SK-N-SH (cell line): ENCODE measurements at regions not wholly inside any gene's neighbourhood (a gene's known extent, or its start where the extent isn't known, plus 50 kb on each side); places are given as distances from the start of the nearest gene placed in this dataset.

ENCODE experiments used
- CTCF ChIA-PET: fragments of 300-600, 350-600 bp; formaldehyde crosslinking; extraction: SDS; loops from one replicate; lab custom pipeline; 2021; lab: Yijun Ruan, JAX
- POLR2A ChIA-PET: fragments of 350-600 bp; sonication (Branson Sonifier 250); formaldehyde crosslinking; extraction: SDS; loops from one replicate; lab custom pipeline; 2020; ENCODE audit warnings: antibody characterized with exemption, inconsistent platforms; lab: Yijun Ruan, JAX
- DNase-seq: peaks from one replicate; pipeline ENCODE4 v3.0.0; 2012
- H2AFZ ChIP-seq: fragments of 200-600 bp; sonication (generic); 2 replicates; pipeline ENCODE4 v1.8.1; 2016; ENCODE audit warnings: antibody characterized with exemption, mild to moderate bottlenecking, low read depth
- H3F3A ChIP-seq: fragments of 200-600 bp; sonication (generic); replicated peaks from 2 replicates; pipeline ENCODE3; 2016; ENCODE audit warnings: antibody characterized with exemption, mild to moderate bottlenecking; ENCODE audit not compliant: insufficient read depth
- H3K27ac ChIP-seq, 2 experiments: fragments of 200-500 bp in 1 of 2; fragments of 200-600 bp in 1 of 2; sonication (Bioruptor generic) in 1 of 2; sonication (generic), shearing (Covaris generic) in 1 of 2; 2 replicates each; pipeline versions ENCODE4 v1.5.1 to v1.6.1; 2014 to 2016; ENCODE audit warnings: low read depth in 2 of 2, inconsistent platforms in 1 of 2, low read length in 1 of 2, mild to moderate bottlenecking in 1 of 2, mixed read lengths in 1 of 2
- H3K27me3 ChIP-seq: fragments of 200-600 bp; sonication (generic), shearing (Covaris generic); 2 replicates; pipeline ENCODE4 v1.6.1; 2016; ENCODE audit warnings: mixed run types; ENCODE audit not compliant: insufficient read depth
- H3K36me3 ChIP-seq, 2 experiments: fragments of 200-500 bp in 1 of 2; fragments of 200-600 bp in 1 of 2; sonication (Bioruptor generic) in 1 of 2; sonication (generic) in 1 of 2; replicated peaks in 1 of 2; 2 replicates each; pipeline versions ENCODE3 to v1.5.1; 2014 to 2016; ENCODE audit warnings: low read length in 1 of 2, mild to moderate bottlenecking in 1 of 2; ENCODE audit not compliant: insufficient read depth in 2 of 2, control insufficient read depth in 1 of 2
- H3K4me1 ChIP-seq, 2 experiments: fragments of 200-500 bp in 1 of 2; fragments of 200-600 bp in 1 of 2; sonication (Bioruptor generic) in 1 of 2; sonication (generic), shearing (Covaris generic) in 1 of 2; 2 replicates each; pipeline versions ENCODE4 v1.5.1 to v1.6.1; 2014 to 2016; ENCODE audit warnings: low read depth in 1 of 2, low read length in 1 of 2, mixed run types in 1 of 2; ENCODE audit not compliant: insufficient read depth in 2 of 2, control insufficient read depth in 1 of 2
- H3K4me2 ChIP-seq: fragments of 200-600 bp; sonication (generic), shearing (Covaris generic); 2 replicates; pipeline ENCODE4 v1.6.1; 2017; ENCODE audit warnings: mixed run types
- H3K4me3 ChIP-seq, 2 experiments: fragments of 200-500 bp in 1 of 2; fragments of 200-600 bp in 1 of 2; sonication (Bioruptor generic) in 1 of 2; sonication (generic), shearing (Covaris generic) in 1 of 2; 2 replicates each; pipeline versions ENCODE4 v1.5.1 to v1.8.1; 2014 to 2016; ENCODE audit warnings: low read depth in 2 of 2, inconsistent platforms in 1 of 2, low read length in 1 of 2, mild to moderate bottlenecking in 1 of 2, mixed read lengths in 1 of 2, moderate library complexity in 1 of 2
- H3K79me2 ChIP-seq: fragments of 200-600 bp; sonication (generic); 2 replicates; pipeline ENCODE4 v1.8.1; 2017; ENCODE audit warnings: mild to moderate bottlenecking; ENCODE audit not compliant: insufficient read depth
- H3K9ac ChIP-seq: fragments of 200-600 bp; sonication (generic); 2 replicates; pipeline ENCODE4 v1.6.1; 2017; ENCODE audit warnings: mixed run types
- H3K9me2 ChIP-seq: fragments of 200-600 bp; sonication (generic); 2 replicates; pipeline ENCODE4 v1.6.1; 2017; ENCODE audit warnings: mixed run types
- H3K9me3 ChIP-seq: fragments of 200-600 bp; sonication (generic); 2 replicates; pipeline ENCODE4 v1.6.1; 2017; ENCODE audit warnings: mixed run types, mild to moderate bottlenecking, moderate library complexity
- H4K20me1 ChIP-seq: fragments of 200-600 bp; sonication (generic); 2 replicates; pipeline ENCODE4 v1.6.1; 2017; ENCODE audit warnings: mild to moderate bottlenecking, mixed run types; ENCODE audit not compliant: insufficient read depth
- CHD2 ChIP-seq: fragments of 150-350 bp; IDR thresholded peaks from 2 replicates; pipeline ENCODE4 v1.6.1; 2018; ENCODE audit warnings: low read length; ENCODE audit not compliant: partially characterized antibody
- ELF1 ChIP-seq: IDR thresholded peaks from 2 replicates; pipeline ENCODE4 v1.4.0; 2012
- FOSL2 ChIP-seq: IDR thresholded peaks from 2 replicates; pipeline ENCODE4 v1.4.0; 2012; ENCODE audit warnings: low read depth, mild to moderate bottlenecking, moderate library complexity, borderline replicate concordance
- FOXM1 ChIP-seq: IDR thresholded peaks from 2 replicates; pipeline ENCODE4 v1.4.0; 2012; ENCODE audit warnings: low read depth, mild to moderate bottlenecking
- GABPA ChIP-seq: IDR thresholded peaks from 2 replicates; pipeline ENCODE4 v1.4.0; 2012; ENCODE audit warnings: low read depth, mild to moderate bottlenecking
- GATA2 ChIP-seq: sonication (generic); formaldehyde crosslinking; IDR thresholded peaks from 2 replicates; pipeline ENCODE4 v1.5.0; 2020; ENCODE audit warnings: mild to moderate bottlenecking, missing genetic modification reagents
- JUND ChIP-seq: IDR thresholded peaks from 2 replicates; pipeline ENCODE4 v1.4.0; 2012
- MEF2A ChIP-seq: IDR thresholded peaks from 2 replicates; pipeline ENCODE4 v1.4.0; 2012; ENCODE audit warnings: low read depth, borderline replicate concordance
- MXI1 ChIP-seq: IDR thresholded peaks from 2 replicates; pipeline ENCODE4 v1.6.1; 2012; ENCODE audit warnings: mild to moderate bottlenecking, low read depth, low read length, improper control_type of control experiment
- NFIC ChIP-seq: IDR thresholded peaks from 2 replicates; pipeline ENCODE4 v1.4.0; 2012; ENCODE audit warnings: borderline replicate concordance
- SMC3 ChIP-seq: IDR thresholded peaks from 2 replicates; pipeline ENCODE4 v1.6.1; 2012; ENCODE audit warnings: low read depth, low read length, improper control_type of control experiment
- TAF1 ChIP-seq: IDR thresholded peaks from 2 replicates; pipeline ENCODE4 v1.6.1; 2012; ENCODE audit warnings: low read depth, mild to moderate bottlenecking, low read length, moderate library complexity, borderline replicate concordance
- YY1 ChIP-seq: IDR thresholded peaks from 2 replicates; pipeline ENCODE4 v1.4.0; 2012; ENCODE audit warnings: low read depth, mild to moderate bottlenecking
- WGBS: methylation state at CpG from one replicate; pipeline ENCODE4 v1.1.6; 2017; ENCODE audit warnings: low lambda C conversion rate; 5-methylcytosine and 5-hydroxymethylcytosine counted together
- TF ChIP-seq, protein P1 (sequence below): IDR thresholded peaks from 2 replicates; pipeline ENCODE4; 2012
- TF ChIP-seq, protein P2 (sequence below): IDR thresholded peaks from 2 replicates; pipeline ENCODE4 v1.6.1; 2012; ENCODE audit warnings: mild to moderate bottlenecking, low read depth, low read length, moderate library complexity
- TF ChIP-seq, protein P3 (sequence below): IDR thresholded peaks from 2 replicates; pipeline ENCODE4 v1.4.0; 2012; ENCODE audit warnings: low read depth, borderline replicate concordance
- TF ChIP-seq, protein P4 (sequence below): fragments of 150-350 bp; IDR thresholded peaks from 2 replicates; pipeline ENCODE4 v1.6.1; 2017; ENCODE audit warnings: antibody characterized with exemption, low read length, low read depth, borderline replicate concordance
- TF ChIP-seq, protein P5 (sequence below): IDR thresholded peaks from 2 replicates; pipeline ENCODE4 v1.4.0; 2012; ENCODE audit warnings: low read depth
- TF ChIP-seq, protein P6 (sequence below): IDR thresholded peaks from 2 replicates; pipeline ENCODE4 v1.4.0; 2012; ENCODE audit warnings: low read depth, borderline replicate concordance

DNA sequence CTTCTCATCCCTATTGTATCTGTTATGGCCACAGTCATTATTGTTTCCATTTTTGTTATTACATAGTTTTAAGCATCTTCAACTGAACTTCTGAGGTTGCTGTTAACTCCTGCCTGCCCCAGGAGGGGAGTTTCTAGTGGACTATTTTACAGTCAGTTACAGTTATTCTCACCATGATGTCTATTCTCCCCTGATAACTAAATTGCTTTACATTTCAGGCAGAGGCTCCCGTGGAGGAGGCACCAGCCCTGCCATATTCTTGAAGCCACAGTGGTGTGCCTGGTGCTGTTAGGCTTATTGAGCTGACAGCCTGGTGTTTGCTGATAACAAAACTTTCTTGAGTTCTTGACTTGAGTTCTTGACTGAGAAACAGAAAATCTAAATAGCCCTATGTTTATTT, 256.4 kb downstream of the TFCP2L1 start:
- Histone ChIP-seq H3K9me3 (no peaks in the 10 kb centered on the region), H2AFZ (no peak overlapping the region), H3K9me2 (no peaks in the 10 kb centered on the region), H3K79me2 (no peaks in the 10 kb centered on the region), H3K9ac (no peak overlapping the region), H3K4me1 (peaks cover 0 to 5% of the 10 kb centered on the region in 2 experiments; a peak in 2 of 4 replicates), H3K4me3 (no peak overlapping the region), H3K27me3 (peaks cover 25% of the 10 kb centered on the region), H4K20me1 (no peaks in the 10 kb centered on the region), H3K36me3 (no peaks in the 10 kb centered on the region), H3K27ac (no peak overlapping the region), H3K4me2 (no peak overlapping the region), H3F3A (no peaks in the 10 kb centered on the region)
- POLR2A ChIA-PET, result no interaction called here
- TF ChIP-seq YY1 (no peak), CHD2 (no peak), SMC3 (no peak), FOSL2 (no peak), ELF1 (no peak), NFIC (no peak), JUND (no peak), GABPA (no peak), TAF1 (no peak), FOXM1 (no peak), GATA2 (CRISPR knock-in tag) (no peak), MEF2A (no peak), MXI1 (no peak)
- TF ChIP-seq, protein P1, sequence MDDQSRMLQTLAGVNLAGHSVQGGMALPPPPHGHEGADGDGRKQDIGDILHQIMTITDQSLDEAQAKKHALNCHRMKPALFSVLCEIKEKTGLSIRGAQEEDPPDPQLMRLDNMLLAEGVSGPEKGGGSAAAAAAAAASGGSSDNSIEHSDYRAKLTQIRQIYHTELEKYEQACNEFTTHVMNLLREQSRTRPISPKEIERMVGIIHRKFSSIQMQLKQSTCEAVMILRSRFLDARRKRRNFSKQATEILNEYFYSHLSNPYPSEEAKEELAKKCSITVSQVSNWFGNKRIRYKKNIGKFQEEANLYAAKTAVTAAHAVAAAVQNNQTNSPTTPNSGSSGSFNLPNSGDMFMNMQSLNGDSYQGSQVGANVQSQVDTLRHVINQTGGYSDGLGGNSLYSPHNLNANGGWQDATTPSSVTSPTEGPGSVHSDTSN, result no peak
- TF ChIP-seq, protein P2, sequence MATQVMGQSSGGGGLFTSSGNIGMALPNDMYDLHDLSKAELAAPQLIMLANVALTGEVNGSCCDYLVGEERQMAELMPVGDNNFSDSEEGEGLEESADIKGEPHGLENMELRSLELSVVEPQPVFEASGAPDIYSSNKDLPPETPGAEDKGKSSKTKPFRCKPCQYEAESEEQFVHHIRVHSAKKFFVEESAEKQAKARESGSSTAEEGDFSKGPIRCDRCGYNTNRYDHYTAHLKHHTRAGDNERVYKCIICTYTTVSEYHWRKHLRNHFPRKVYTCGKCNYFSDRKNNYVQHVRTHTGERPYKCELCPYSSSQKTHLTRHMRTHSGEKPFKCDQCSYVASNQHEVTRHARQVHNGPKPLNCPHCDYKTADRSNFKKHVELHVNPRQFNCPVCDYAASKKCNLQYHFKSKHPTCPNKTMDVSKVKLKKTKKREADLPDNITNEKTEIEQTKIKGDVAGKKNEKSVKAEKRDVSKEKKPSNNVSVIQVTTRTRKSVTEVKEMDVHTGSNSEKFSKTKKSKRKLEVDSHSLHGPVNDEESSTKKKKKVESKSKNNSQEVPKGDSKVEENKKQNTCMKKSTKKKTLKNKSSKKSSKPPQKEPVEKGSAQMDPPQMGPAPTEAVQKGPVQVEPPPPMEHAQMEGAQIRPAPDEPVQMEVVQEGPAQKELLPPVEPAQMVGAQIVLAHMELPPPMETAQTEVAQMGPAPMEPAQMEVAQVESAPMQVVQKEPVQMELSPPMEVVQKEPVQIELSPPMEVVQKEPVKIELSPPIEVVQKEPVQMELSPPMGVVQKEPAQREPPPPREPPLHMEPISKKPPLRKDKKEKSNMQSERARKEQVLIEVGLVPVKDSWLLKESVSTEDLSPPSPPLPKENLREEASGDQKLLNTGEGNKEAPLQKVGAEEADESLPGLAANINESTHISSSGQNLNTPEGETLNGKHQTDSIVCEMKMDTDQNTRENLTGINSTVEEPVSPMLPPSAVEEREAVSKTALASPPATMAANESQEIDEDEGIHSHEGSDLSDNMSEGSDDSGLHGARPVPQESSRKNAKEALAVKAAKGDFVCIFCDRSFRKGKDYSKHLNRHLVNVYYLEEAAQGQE, result no peak
- TF ChIP-seq, protein P3, sequence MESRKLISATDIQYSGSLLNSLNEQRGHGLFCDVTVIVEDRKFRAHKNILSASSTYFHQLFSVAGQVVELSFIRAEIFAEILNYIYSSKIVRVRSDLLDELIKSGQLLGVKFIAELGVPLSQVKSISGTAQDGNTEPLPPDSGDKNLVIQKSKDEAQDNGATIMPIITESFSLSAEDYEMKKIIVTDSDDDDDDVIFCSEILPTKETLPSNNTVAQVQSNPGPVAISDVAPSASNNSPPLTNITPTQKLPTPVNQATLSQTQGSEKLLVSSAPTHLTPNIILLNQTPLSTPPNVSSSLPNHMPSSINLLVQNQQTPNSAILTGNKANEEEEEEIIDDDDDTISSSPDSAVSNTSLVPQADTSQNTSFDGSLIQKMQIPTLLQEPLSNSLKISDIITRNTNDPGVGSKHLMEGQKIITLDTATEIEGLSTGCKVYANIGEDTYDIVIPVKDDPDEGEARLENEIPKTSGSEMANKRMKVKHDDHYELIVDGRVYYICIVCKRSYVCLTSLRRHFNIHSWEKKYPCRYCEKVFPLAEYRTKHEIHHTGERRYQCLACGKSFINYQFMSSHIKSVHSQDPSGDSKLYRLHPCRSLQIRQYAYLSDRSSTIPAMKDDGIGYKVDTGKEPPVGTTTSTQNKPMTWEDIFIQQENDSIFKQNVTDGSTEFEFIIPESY, result no peak
- TF ChIP-seq, protein P4, sequence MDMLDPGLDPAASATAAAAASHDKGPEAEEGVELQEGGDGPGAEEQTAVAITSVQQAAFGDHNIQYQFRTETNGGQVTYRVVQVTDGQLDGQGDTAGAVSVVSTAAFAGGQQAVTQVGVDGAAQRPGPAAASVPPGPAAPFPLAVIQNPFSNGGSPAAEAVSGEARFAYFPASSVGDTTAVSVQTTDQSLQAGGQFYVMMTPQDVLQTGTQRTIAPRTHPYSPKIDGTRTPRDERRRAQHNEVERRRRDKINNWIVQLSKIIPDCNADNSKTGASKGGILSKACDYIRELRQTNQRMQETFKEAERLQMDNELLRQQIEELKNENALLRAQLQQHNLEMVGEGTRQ, result no peak
- TF ChIP-seq, protein P5, sequence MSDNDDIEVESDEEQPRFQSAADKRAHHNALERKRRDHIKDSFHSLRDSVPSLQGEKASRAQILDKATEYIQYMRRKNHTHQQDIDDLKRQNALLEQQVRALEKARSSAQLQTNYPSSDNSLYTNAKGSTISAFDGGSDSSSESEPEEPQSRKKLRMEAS, result no peak
- TF ChIP-seq, protein P6, sequence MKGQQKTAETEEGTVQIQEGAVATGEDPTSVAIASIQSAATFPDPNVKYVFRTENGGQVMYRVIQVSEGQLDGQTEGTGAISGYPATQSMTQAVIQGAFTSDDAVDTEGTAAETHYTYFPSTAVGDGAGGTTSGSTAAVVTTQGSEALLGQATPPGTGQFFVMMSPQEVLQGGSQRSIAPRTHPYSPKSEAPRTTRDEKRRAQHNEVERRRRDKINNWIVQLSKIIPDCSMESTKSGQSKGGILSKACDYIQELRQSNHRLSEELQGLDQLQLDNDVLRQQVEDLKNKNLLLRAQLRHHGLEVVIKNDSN, result no peak
- 5% methylated on average over 1 of the region's 1 CpG for WGBS
- DNase-seq, result no peak
- CTCF ChIA-PET, result interaction anchor here (1.1 to 1.2 kb wide), 2 partner anchors 23 to 39 kb away, joined by 3 read pairs; no protein-coding TSS in a partner anchor
